CD4-positive, alpha-beta T cell treated with Interleukin-6 for 4 hours (primary cell): ENCODE measurements at regions not wholly inside any gene's neighbourhood (a gene's known extent, or its start where the extent isn't known, plus 50 kb on each side); places are given as distances from the start of the nearest gene placed in this dataset.
A peak's percentile ranks its signal among the peaks of the same experiment; 100 is the strongest.

Experiments
- DNase-seq: peaks from one replicate; pipeline ENCODE4 v3.0.0-alpha.2; 2020; ENCODE audit warnings: mixed read lengths

GRCh38 chr10:31754803-31755624, 173.6 kb downstream of the ARHGAP12 start:
- no peak for DNase-seq

DNA sequence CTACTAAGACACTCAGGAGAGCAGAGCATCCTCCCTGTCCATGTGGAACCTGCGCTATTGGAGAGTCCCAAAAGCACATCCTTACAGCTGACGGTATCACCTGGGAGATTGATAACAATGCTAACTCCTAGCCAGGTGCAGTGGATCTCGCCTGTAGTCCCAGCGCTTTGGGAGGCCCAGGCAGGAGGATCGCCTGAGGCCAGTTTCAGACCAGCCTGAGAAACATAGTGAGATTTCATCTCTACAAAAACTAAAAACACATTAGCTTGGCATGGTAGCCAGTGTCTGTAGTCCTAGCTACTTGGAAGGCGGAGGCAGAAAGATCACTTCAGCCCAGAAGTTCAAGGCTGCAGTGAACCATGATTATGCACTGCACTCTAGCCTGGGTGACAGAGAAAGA, 174.9 kb downstream of the ARHGAP12 start:
- no peak for DNase-seq

DNA sequence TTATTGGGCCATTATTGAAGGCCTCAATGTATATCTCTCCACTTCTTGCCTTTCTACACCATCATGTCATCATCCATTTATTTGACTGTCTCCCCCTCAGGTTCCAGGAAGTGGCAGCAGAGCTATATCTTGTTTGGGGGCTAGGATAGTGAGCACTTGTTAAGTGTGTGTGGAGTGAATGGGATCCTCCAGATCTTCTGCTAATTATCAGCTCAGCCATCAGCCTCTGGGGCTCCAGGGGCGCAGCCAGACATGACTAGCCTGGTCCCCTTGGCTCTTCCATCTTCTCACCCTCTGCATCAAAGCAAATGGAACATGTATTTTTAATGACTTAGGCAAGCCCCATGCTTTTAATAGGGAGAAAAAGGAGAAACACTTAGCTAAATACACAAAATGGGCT, 176.5 kb downstream of the ARHGAP12 start:
- no peak for DNase-seq

GRCh38 chr10:31751738-31752080, 176.9 kb downstream of the ARHGAP12 start:
- DNase-seq = no peak

DNA sequence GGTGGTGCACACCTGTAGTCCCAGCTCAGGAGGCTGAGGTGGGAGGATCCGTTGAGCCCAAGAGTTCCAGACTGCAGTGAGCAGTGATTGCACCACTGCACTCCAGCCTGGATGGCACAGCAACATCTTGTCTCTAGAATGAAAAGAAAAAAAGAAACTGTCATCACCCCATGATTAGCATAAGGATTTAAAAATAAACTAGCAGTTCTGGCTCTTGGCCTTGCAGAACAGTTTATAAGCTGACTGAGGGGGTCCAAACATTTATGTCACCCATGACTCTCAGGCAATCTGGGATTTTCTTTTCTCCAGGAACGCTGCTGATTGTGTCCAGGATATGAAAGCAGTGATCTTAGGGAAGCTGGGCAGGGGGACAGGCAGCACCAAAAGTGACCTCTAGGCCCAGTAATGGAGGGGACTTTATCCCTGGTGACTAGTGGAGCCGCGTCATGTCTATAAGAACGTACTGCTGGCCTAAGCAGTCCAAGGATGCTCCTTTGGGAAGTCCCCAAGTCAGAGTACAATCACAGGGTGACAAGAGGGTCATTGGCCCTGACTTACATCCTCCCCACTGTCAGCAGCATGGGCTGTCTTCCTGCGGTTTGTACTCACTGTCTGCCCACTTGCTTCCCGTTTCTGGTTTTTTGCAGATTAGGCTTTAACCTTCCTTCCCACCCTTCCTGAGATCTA, 177.4 kb downstream of the ARHGAP12 start:
- no peak for DNase-seq

DNA sequence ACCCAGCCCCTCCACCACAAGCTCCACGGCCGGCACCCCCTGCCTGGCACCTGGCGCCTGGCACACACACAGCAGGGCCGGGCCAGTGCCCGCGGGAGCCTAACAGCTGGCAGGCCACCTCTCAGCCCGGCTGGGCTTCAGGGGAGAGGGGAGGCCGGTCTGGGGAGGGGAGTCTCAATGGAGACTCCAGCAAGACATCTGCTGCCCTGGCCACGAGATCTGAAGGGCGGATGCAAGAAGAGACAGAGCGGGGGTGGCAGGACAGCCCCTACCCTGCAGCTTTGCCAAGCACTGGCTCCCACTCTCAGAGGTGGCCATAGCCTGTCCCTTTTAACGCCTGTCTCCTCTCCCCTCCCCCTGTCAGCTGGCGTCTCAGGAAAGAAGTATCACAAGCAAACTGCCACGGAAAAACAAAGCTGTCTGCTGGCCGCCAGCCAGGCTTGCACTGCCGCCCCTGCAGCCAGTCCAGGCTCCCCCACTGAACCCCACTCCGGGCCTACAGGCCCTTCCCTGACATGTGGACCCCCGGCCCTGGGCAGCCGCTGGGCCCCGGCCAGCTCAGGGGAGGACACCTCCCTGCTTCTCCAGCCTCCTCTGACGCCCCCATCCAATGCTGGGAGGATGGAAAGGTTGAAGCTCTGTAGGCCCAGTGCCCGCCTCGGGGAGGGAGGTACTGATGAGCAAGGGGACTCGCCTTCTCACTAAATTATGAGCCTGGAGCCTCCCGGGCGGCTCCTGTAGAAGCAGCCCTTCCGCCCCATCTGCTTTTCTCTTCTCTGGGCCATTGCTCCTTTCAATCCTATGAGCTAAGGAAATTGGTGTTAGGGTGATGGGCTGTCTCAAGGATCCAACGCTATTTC, 178.4 kb downstream of the ARHGAP12 start:
- DNase-seq = no peak

GRCh38 chr10:31749301-31749700, 179.3 kb downstream of the ARHGAP12 start:
- no peak for DNase-seq

DNA sequence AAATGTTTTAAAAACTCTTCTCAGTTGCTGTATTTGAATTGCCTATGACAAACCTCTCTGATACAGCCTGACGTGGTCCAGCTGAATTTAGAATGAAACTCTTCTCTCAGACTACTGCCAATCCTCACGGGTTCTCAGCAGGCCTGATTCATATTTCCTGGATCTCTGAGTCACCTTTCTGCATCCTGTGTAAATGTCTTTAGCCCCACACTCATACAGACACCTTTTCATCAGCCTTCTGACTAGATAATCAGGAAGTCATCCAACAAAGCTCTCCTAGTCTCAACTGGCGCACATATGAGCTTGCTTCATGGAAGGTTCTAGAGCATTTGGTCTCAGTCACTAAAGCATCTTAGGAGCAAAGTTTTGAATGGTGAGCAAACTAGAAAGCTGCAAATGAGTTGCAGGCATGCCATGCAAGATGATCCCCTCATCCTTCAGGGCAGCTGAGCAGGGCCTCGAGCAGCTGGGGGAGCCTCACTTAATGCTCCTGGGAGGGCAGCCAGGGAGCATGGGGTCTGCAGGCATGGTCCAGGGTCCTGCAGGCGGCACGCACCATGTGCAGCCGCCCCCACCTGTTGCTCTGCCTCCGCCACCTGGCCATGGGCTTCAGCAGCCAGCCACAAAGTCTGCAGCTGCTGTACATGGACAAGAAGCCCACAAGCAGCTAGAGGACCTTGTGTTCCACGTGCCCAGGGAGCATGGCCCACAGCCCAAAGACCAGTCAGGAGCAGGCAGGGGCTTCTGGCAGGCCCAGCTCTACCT, 182.8 kb downstream of the ARHGAP12 start:
- DNase-seq = peak; percentile 62

DNA sequence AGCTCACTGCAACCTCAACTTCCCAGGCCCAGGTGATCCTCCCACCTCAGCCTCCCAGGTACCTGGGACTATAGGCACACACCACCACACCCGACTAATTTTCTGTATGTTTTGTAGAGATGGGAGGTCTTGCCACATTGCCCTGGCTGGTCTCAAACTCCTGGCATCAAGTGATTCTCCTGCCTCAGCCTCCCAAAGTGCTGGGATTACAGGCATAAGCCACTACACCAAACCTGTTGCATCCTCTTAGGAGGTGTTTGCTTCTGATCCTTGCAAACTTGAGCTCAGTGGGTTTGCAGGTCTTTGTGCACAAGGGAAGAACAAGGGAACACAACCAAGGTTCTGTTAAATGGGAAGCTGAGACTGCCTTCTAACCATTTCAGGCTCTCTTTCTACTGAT, 184.6 kb downstream of the ARHGAP12 start:
- DNase-seq = no peak

GRCh38 chr10:31742255-31742654, 186.4 kb downstream of the ARHGAP12 start:
- no peak for DNase-seq

DNA sequence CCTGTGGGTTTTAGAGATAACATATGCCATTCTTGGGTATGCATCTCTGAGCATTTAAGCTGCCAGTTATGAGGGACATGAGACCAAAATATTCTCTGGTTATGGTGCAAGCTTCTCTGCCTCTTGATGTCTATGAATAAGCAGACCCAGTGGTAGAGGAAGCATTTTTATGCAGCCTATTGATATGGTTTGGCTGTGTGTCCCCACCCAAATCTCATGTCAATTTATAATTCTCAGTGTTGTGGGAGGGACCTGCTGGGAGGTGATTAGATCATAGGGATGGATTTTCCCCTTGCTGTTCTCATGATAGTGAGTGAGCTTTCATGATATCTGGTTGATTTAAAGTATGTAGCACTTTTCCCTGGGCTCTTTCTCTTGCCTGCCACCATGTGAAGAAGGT, 187.2 kb downstream of the ARHGAP12 start:
- DNase-seq = no peak

GRCh38 chr10:31739711-31740110, 188.9 kb downstream of the ARHGAP12 start:
- no peak for DNase-seq

GRCh38 chr10:31739146-31739545, 189.5 kb downstream of the ARHGAP12 start:
- DNase-seq = no peak

DNA sequence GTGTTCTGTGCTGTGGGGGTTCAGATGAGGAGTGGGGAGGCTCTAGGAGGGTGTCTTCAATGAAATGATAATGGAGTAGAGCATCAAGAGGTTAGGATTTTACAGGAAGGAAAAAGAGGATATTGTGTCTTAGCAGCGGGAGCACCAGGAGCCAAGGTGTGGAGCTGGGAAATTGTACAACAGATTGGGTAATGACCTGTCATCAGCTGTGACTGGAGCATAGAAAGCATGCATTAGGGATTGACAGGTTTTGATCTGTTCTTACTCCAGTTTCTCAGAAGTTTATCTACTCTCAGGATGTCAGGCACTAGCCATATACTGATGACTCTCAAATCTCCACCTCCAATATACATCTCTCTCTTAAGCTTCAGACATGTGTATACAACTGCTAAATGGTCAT, 196.9 kb downstream of the ARHGAP12 start:
- DNase-seq = no peak

GRCh38 chr10:31730776-31731175, 197.9 kb downstream of the ARHGAP12 start:
- no peak for DNase-seq

- no peak for DNase-seq
Observed at GRCh38 chr10:31728698-31729224, 199.9 kb downstream of the ARHGAP12 start.

DNA sequence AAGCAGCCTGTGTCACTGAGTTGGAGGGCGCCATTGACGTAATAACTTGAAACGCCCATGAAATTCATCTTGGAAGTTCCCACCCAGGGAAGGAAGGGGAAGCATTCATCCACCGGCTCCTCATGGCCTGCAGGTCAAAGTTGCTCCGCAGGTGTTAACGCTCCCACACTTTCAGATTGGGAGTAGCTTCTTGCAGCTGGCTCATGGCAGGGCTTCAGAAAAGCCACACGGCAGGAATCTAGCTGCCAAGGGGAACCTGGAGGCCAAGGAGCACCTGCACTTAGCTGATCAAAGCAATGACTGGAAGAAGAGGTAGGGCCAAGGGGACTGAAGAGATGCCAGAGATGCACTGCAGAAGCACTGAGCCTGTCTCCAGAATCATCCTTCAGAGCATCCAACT, 203.2 kb downstream of the ARHGAP12 start:
- no peak for DNase-seq

GRCh38 chr10:31724296-31724695, 204.3 kb downstream of the ARHGAP12 start:
- DNase-seq = no peak

DNA sequence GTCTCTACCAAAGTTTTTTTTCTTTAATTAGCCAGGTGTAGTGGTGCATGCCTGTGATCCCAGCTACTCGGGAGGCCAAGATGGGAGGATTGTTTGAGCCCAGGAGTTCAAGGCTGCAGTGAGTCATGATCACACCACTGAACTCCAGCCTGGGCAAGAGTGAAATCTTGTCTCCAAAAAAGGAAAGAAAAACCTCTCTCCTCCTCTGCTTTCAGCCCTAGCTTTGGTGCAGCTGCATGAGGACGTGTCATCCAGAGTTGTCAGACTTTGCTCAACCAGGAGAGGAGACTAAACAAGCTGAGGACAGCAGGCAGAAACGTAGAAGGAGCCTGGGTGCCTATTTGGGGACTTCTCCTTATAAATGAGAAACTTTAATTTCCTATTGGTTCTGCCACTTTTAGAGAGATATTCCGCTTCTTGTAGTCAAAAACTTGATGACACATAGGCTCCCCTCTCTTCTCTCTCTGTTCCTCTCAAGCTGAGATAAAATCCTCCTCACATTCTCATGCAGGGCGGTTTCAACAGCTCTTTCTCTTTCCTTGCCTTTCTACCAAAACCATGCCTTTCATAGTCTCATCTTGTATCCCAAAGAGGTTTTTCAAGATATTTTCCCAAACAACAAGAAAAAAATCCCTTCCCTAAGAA, 205.4 kb downstream of the ARHGAP12 start:
- DNase-seq = no peak

DNA sequence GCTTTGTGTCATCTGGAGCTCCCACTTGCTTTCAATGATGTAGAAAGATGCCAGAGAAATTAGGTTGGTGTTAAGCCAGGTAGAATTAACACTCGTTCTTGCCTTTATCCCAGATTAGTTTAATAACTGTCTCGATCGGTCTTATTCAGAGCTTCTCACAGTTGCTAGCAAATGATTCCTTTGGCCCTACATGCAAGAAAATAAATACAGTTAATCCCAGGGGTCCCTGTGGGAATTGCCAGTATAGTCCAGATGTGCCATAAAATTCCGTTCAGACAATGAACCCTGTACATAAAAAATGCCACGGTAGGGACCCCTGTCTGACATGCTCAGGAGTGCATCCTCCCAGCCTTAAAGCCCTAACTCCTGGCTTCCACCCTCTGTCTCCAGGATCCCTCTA, 207.5 kb downstream of the ARHGAP12 start:
- no peak for DNase-seq

DNA sequence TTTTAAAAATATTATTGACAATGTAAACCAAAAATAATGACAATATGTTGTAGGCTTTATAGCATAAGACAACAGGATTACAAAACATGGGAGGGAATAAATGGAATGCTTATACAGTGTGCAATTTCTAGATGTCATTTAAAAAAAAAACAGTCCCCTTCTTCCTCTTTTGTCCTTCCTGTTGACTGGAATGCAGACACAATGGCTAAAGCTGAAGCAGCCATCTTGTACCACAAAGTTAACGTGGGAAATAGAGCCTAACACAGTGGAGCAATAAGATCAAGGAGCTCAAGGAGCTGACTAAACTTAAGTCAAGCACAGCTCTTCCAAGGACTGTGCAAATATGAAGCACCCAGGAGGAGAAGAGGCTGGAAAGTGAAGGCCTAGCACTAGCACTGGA, 208.1 kb downstream of the ARHGAP12 start:
- DNase-seq = no peak

DNA sequence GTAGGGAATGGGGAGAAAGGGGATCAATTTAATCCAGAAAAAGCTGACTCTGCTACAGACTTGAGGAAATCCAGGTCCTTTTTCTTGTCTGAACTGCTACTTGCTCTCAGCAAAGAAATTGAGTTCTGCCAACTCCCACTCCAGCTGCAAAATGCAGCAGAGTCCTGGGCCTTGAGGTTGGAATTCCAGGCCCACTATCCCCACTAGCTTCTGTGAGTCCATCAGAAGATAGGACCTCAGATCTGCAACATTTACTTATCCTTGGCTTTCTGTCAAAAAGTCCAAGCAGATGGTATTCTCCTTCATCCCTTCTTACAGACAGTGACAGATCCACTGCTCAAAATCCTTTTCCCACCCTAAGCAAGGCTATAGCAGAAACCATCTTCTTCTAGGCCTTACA, 219.2 kb downstream of the ARHGAP12 start:
- no peak for DNase-seq
